ENCODE measurements at regions not wholly inside any gene's neighbourhood (a gene's known extent, or its start where the extent isn't known, plus 50 kb on each side); places are given as distances from the start of the nearest gene placed in this dataset.

DNA sequence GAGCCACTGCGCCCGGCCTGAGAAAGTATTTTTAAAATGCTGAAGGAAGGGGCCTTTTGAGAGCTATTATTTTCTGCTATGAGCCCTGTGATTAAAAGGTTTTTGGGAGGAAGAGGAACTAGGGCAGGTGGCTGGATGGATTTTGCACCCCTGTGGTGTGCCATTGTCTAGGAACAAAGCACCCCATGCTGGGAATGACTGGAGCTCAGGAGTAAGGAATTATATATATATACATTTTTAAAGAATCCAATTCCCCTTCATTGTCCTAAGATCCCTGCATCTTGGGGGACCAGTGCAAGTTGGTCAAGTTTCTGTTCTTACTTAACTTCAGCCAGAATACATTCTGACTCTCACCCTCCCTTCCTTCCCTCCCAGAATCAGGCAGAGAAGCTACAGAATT lies 91.6 kb downstream of the ZNF648 start:
- TF ChIP-seq, protein P1, sequence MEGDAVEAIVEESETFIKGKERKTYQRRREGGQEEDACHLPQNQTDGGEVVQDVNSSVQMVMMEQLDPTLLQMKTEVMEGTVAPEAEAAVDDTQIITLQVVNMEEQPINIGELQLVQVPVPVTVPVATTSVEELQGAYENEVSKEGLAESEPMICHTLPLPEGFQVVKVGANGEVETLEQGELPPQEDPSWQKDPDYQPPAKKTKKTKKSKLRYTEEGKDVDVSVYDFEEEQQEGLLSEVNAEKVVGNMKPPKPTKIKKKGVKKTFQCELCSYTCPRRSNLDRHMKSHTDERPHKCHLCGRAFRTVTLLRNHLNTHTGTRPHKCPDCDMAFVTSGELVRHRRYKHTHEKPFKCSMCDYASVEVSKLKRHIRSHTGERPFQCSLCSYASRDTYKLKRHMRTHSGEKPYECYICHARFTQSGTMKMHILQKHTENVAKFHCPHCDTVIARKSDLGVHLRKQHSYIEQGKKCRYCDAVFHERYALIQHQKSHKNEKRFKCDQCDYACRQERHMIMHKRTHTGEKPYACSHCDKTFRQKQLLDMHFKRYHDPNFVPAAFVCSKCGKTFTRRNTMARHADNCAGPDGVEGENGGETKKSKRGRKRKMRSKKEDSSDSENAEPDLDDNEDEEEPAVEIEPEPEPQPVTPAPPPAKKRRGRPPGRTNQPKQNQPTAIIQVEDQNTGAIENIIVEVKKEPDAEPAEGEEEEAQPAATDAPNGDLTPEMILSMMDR (conservative IDR thresholded peaks at IDR 0.05), result no peak
- TF ChIP-seq ZFX (IDR thresholded peaks at IDR 0.05), result no peak
